GM18519 (cell line): ENCODE measurements at regions not wholly inside any gene's neighbourhood (a gene's known extent, or its start where the extent isn't known, plus 50 kb on each side); places are given as distances from the start of the nearest gene placed in this dataset.
A peak's percentile ranks its signal among the peaks of the same experiment; 100 is the strongest.
"Not testable (repeated sequence)": the region's sequence is repeated elsewhere in the genome, so short reads cannot be mapped to it uniquely, and the experiment has no call there.

Experiments used
- ATAC-seq: cut with Tn5 transposase; IDR thresholded peaks from one replicate; pipeline ENCODE4 v1.9.1; 2021; ENCODE audit warnings: mild to moderate bottlenecking, moderate library complexity; ENCODE audit not compliant: unreplicated experiment, low FRiP score

- ATAC-seq, result no peak
Measured at GRCh38 chr3:64438812-64439211, 213.5 kb upstream of the PRICKLE2 start.

- no peak for ATAC-seq
Measured at GRCh38 chr3:64438066-64438465, 212.8 kb upstream of the PRICKLE2 start.

- no peak for ATAC-seq
Measured at GRCh38 chr3:64437131-64437530, 211.9 kb upstream of the PRICKLE2 start.

- ATAC-seq, result not testable (repeated sequence)
Measured at GRCh38 chr3:64435023-64435422, 209.8 kb upstream of the PRICKLE2 start.

- ATAC-seq, result no peak
Measured at GRCh38 chr3:64432870-64433269, 207.6 kb upstream of the PRICKLE2 start.

GRCh38 chr3:64431526-64432091 lies 206.3 kb upstream of the PRICKLE2 start:
- ATAC-seq, result no peak

- ATAC-seq, result no peak
Measured at GRCh38 chr3:64427671-64428070, 202.4 kb upstream of the PRICKLE2 start.

- no peak for ATAC-seq
Measured at GRCh38 chr3:64426551-64426950, 201.3 kb upstream of the PRICKLE2 start.

GRCh38 chr3:64422932-64423331 lies 197.7 kb upstream of the PRICKLE2 start:
- ATAC-seq, result no peak

GRCh38 chr3:64422192-64422591 lies 196.9 kb upstream of the PRICKLE2 start:
- no peak for ATAC-seq

GRCh38 chr3:64417816-64418215 lies 192.6 kb upstream of the PRICKLE2 start:
- peak; percentile 55 for ATAC-seq

- no peak for ATAC-seq
Measured at GRCh38 chr3:64414043-64414442, 188.8 kb upstream of the PRICKLE2 start.

- ATAC-seq, result no peak
Measured at GRCh38 chr3:64411101-64411500, 185.8 kb upstream of the PRICKLE2 start.

- no peak for ATAC-seq
Measured at GRCh38 chr3:64410226-64410625, 185.0 kb upstream of the PRICKLE2 start.

GRCh38 chr3:64408770-64409169 lies 183.5 kb upstream of the PRICKLE2 start:
- no peak for ATAC-seq

GRCh38 chr3:64406271-64406670 lies 181.0 kb upstream of the PRICKLE2 start:
- ATAC-seq, result no peak

GRCh38 chr3:64405211-64405835 lies 180.1 kb upstream of the PRICKLE2 start:
- ATAC-seq, result no peak

GRCh38 chr3:64400706-64401105 lies 175.4 kb upstream of the PRICKLE2 start:
- no peak for ATAC-seq

GRCh38 chr3:64399205-64399800 lies 174.0 kb upstream of the PRICKLE2 start:
- peak; percentile 67 for ATAC-seq

GRCh38 chr3:64398476-64398875 lies 173.2 kb upstream of the PRICKLE2 start:
- no peak for ATAC-seq

GRCh38 chr3:64398006-64398405 lies 172.7 kb upstream of the PRICKLE2 start:
- no peak for ATAC-seq

- ATAC-seq, result no peak
Measured at GRCh38 chr3:64397573-64397972, 172.3 kb upstream of the PRICKLE2 start.
